AG04449 (cell line): ENCODE measurements at regions not wholly inside any gene's neighbourhood (a gene's known extent, or its start where the extent isn't known, plus 50 kb on each side); places are given as distances from the start of the nearest gene placed in this dataset.

ENCODE experiments used
- CTCF ChIA-PET: fragments of 350-600 bp; formaldehyde crosslinking; extraction: SDS; loops from one replicate; lab custom pipeline; 2021; ENCODE audit warnings: antibody characterized with exemption; lab: Yijun Ruan, JAX
- POLR2A ChIA-PET: fragments of 400-600, 350-600 bp; formaldehyde crosslinking; extraction: SDS; loops from one replicate; lab custom pipeline; 2020; ENCODE audit warnings: antibody characterized with exemption, inconsistent platforms; lab: Yijun Ruan, JAX
- DNase-seq: peaks from one replicate; pipeline ENCODE4 v3.0.0-alpha.2; 2010; ENCODE audit warnings: low read depth, low spot score
- H3K4me3 ChIP-seq: 2 replicates; pipeline ENCODE4 v1.5.1; 2011; ENCODE audit warnings: low read depth, mild to moderate bottlenecking, control low read depth, low read length
- TF ChIP-seq, protein P1 (sequence below): IDR thresholded peaks from one replicate; pipeline ENCODE4 v1.5.1; 2011; ENCODE audit warnings: mild to moderate bottlenecking, moderate library complexity, low read length, control low read depth, inconsistent platforms; ENCODE audit not compliant: insufficient read depth; ENCODE audit errors: missing control alignments

DNA sequence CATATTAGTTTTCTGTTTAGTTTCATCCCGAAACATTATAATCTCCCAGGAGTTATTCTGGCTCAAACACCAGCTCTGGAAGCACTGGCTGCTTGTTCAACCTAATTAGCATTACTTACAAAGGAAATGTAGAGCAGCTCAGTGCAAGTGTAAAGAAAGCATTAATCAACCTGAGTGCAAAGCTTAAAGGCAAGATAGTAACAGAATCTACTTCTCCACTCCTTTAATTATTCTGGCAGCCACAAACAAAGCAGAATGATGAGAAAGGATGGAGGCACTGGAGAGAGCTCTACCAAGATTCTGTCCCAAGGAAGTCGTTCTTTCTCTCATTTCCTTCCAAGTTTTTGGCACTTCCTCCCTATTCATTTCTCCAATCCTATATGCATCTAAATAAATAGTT lies 1384.0 kb downstream of the ZPLD1 start:
- DNase-seq = no peak
- no peak overlapping the region for H3K4me3 ChIP-seq
- TF ChIP-seq, protein P1, sequence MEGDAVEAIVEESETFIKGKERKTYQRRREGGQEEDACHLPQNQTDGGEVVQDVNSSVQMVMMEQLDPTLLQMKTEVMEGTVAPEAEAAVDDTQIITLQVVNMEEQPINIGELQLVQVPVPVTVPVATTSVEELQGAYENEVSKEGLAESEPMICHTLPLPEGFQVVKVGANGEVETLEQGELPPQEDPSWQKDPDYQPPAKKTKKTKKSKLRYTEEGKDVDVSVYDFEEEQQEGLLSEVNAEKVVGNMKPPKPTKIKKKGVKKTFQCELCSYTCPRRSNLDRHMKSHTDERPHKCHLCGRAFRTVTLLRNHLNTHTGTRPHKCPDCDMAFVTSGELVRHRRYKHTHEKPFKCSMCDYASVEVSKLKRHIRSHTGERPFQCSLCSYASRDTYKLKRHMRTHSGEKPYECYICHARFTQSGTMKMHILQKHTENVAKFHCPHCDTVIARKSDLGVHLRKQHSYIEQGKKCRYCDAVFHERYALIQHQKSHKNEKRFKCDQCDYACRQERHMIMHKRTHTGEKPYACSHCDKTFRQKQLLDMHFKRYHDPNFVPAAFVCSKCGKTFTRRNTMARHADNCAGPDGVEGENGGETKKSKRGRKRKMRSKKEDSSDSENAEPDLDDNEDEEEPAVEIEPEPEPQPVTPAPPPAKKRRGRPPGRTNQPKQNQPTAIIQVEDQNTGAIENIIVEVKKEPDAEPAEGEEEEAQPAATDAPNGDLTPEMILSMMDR = no peak
- ChIA-PET CTCF (no interaction called here), POLR2A (no interaction called here)

DNA sequence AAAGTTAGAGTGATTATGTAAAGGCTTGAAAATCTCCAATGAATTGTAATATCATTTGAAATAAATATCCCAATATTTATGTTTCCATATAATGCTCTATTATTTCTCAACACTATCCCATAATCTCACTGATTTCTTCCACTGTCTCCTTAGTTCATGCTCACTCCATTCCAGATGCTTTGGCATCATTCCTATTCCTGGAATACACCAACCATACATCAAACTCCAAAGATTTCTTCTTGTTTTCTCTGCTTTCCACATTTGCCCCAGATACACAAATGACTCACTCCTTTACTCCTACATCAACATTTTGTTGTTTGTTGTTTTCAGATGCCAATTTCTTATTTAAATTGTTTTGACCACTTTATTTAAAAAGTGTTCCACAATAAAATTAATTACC lies 1390.8 kb downstream of the ZPLD1 start:
- POLR2A ChIA-PET = no interaction called here
- TF ChIP-seq, protein P1 = no peak
- CTCF ChIA-PET = no interaction called here
- no peak overlapping the region for H3K4me3 ChIP-seq
- no peak for DNase-seq

DNA sequence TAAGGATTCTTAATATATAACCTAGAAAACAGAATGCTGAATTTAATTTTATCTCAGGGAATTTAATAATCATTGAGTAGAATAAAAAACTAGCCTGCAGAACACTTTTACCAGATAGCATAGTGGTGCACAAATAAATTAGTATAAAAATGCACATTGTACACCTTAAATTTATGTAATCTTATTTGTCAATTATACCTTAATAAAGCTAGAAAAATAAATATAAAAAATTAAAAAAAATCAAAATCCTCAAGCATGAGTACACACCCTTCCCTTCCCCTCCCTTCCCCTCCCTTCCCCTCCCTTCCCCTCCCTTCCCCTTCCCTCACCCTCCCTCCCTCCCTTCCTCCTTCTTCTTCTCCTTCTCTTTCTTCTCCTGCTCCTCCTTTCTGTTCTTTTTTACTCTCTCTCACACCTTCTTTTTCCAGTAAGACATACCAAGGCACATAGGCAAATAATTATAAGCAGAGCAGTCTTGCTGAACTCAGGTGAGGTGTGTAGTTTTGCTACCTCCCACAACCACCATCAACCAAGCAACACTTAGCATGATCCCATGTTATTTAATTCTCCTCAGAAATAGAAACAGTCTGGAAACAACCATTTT lies 1395.0 kb downstream of the ZPLD1 start:
- no peak overlapping the region for H3K4me3 ChIP-seq
- no peak for DNase-seq
- ChIA-PET POLR2A (no interaction called here), CTCF (no interaction called here)
- TF ChIP-seq, protein P1 = no peak

DNA sequence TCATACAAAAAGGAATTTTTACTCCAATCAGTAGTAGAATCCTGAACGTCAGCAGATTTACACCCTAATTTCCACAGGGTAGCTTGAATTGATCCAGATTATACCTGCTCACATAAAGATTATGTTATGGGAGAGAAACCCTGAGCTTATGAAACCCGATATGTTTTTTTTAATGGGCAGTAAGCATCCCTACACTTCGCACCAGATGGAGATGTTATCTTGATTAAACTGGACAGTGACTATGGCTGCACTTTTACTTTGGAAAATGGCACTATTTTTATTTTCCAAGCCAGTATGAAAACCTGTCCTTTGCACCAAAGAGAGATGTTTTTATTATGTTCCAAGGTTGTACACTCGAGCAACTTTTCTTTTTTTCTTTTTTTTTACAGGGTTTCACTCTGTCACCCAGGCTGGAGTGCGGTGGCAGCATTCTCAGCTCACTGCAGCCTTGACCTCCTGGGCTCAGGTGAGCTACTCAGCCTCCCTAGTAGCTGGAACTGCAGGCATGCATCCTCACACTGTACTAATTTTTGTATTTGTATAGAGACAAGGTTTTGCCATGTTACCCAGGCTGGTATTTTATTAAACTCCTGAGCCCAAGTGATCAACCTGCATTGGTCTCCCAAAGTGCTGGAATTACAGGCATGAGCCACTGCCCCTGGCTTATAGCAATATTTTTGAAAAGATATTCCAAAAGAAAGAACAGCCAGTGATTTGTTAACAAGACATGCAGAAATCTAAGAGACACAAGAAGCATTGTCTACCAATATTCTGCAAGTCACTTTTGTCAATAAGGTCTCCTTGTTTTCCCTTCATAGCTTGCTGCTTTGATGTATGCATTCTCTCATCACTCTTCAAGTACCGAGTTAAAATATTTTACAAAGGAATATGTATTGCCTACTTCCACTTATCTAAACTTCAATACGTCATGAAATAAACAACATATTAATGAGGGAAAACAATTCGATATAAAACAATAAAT lies 1412.6 kb downstream of the ZPLD1 start:
- ChIA-PET POLR2A (no interaction called here), CTCF (no interaction called here)
- DNase-seq = no peak
- H3K4me3 ChIP-seq = no peak overlapping the region
- TF ChIP-seq, protein P1 = no peak

DNA sequence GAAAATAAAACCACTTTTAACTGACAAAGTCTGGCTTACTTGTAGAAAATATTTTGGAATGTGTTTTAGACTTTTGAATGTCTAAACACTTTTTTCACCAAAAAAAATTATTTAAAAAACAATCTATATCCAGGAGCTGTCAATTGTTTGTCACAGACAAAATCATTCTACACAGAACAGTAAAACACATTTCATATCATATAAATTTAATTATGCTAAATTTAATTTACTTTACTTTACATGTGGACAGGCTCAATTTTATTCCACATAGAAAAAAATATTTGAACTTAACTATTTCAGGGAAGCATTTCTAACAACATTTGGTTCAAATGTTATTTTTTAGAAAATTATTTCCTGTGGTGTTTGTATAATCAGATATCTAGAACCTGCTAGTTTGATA lies 1417.0 kb downstream of the ZPLD1 start:
- CTCF ChIA-PET = no interaction called here
- DNase-seq = no peak
- POLR2A ChIA-PET = no interaction called here
- H3K4me3 ChIP-seq = no peak overlapping the region
- TF ChIP-seq, protein P1 = no peak

DNA sequence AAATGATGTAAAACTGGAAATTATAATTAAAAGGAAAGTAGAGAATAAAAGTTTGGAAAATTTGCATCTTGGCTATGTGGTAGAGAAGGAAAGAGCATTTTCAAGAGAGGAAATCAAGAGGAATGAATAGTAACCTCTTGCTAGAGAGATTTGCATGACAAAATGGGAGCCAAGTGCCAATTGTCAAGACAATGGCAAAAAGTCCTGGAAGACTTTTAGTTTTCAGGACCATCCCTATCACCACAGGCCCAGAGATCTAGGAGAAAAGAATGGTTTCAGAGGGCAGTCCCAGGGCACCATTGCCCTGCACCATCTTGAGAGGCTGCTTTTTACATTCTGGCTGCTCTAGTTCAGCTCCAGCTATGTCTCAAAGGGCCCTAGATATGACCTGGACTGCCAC lies 1427.6 kb downstream of the ZPLD1 start:
- ChIA-PET POLR2A (no interaction called here), CTCF (no interaction called here)
- TF ChIP-seq, protein P1 = no peak
- DNase-seq = no peak
- H3K4me3 ChIP-seq = no peak overlapping the region
